Activated B cell treated with CpG ODN at 0.5 μM for 24 hours (primary cell): ENCODE measurements at regions not wholly inside any gene's neighbourhood (a gene's known extent, or its start where the extent isn't known, plus 50 kb on each side); places are given as distances from the start of the nearest gene placed in this dataset.

Experiments
- ATAC-seq: fragments of 200-7000 bp; cut with Tn5 transposase; one replicate; pipeline ENCODE4 v1.10.0; 2021; ENCODE audit warnings: low read depth, mild to moderate bottlenecking, moderate library complexity
- CTCF ChIA-PET: fragments of 350-600 bp; sonication (Branson Sonifier 250); formaldehyde crosslinking; loops from one replicate; lab custom pipeline; 2021; ENCODE audit warnings: antibody characterized with exemption; lab: Charles Lee
- POLR2A ChIA-PET: fragments of 350-600 bp; sonication (Branson Sonifier 250); formaldehyde crosslinking; loops from one replicate; lab custom pipeline; 2021; ENCODE audit warnings: antibody characterized with exemption; lab: Charles Lee
- DNase-seq: peaks from one replicate; pipeline ENCODE4 v3.0.0; 2022
- H3K27ac Mint-ChIP-seq: one replicate; pipeline ENCODE4 v1.8.0; 2020; ENCODE audit warnings: mixed read lengths
- H3K27me3 Mint-ChIP-seq: one replicate; pipeline ENCODE4 v1.8.0; 2021; ENCODE audit warnings: mixed read lengths
- H3K36me3 Mint-ChIP-seq: one replicate; pipeline ENCODE4 v1.8.0; 2021; ENCODE audit warnings: low read depth, mixed read lengths
- H3K4me1 Mint-ChIP-seq: one replicate; pipeline ENCODE4 v1.8.0; 2021; ENCODE audit warnings: mixed read lengths
- H3K4me3 Mint-ChIP-seq: one replicate; pipeline ENCODE4 v1.8.0; 2020; ENCODE audit warnings: mild to moderate bottlenecking, mixed read lengths
- H3K9me3 Mint-ChIP-seq: one replicate; pipeline ENCODE4 v1.8.0; 2020; ENCODE audit warnings: mixed read lengths
- CTCF ChIP-seq: fragments of 200-600 bp; IDR thresholded peaks from one replicate; pipeline ENCODE4 v1.8.0; 2022; ENCODE audit warnings: antibody characterized with exemption, mild to moderate bottlenecking
- intact Hi-C: fragments of 100-400 bp; cut with micrococcal nuclease; formaldehyde crosslinking; loops from one replicate; pipeline ENCODE4 v1.15.1; 2024

- CTCF ChIA-PET = interaction anchor here (0.6 kb wide), 1 partner anchor 147 kb away, joined by 3 read pairs; no protein-coding TSS in a partner anchor
- Mint-ChIP-seq H3K4me3 (no peak overlapping the region), H3K4me1 (no peaks in the 10 kb centered on the region), H3K36me3 (no peaks in the 10 kb centered on the region), H3K27me3 (peaks cover 6% of the 10 kb centered on the region), H3K27ac (no peak overlapping the region), H3K9me3 (no peaks in the 10 kb centered on the region)
- no peak for DNase-seq
- POLR2A ChIA-PET = no interaction called here
- ATAC-seq = no peak
- intact Hi-C loops = no loop called here
- no peak for TF ChIP-seq CTCF
Measured at GRCh38 chr18:2400701-2401196, 170.6 kb downstream of the METTL4 start.

- Mint-ChIP-seq H3K9me3 (no peaks in the 10 kb centered on the region), H3K4me1 (no peaks in the 10 kb centered on the region), H3K4me3 (no peak overlapping the region), H3K27me3 (peaks cover 3% of the 10 kb centered on the region), H3K36me3 (no peaks in the 10 kb centered on the region), H3K27ac (no peak overlapping the region)
- ChIA-PET CTCF (no interaction called here), POLR2A (no interaction called here)
- TF ChIP-seq CTCF = no peak
- DNase-seq (no peak), ATAC-seq (no peak)
- intact Hi-C loops = no loop called here
Measured at GRCh38 chr18:2402084-2402483, 169.2 kb downstream of the METTL4 start.

GRCh38 chr18:2406544-2406943, 164.8 kb downstream of the METTL4 start:
- intact Hi-C loops = no loop called here
- H3K4me3 Mint-ChIP-seq = no peak overlapping the region
- no peaks in the 10 kb centered on the region for H3K36me3 Mint-ChIP-seq
- H3K4me1 Mint-ChIP-seq = no peaks in the 10 kb centered on the region
- ChIA-PET POLR2A (no interaction called here), CTCF (no interaction called here)
- no peak for TF ChIP-seq CTCF
- H3K27me3 Mint-ChIP-seq = no peaks in the 10 kb centered on the region
- no peaks in the 10 kb centered on the region for H3K9me3 Mint-ChIP-seq
- H3K27ac Mint-ChIP-seq = no peak overlapping the region
- DNase-seq (no peak), ATAC-seq (no peak)

GRCh38 chr18:2407961-2408360, 163.3 kb downstream of the METTL4 start:
- ATAC-seq (no peak), DNase-seq (no peak)
- no peaks in the 10 kb centered on the region for H3K9me3 Mint-ChIP-seq
- intact Hi-C loops = no loop called here
- ChIA-PET CTCF (no interaction called here), POLR2A (no interaction called here)
- no peaks in the 10 kb centered on the region for H3K27me3 Mint-ChIP-seq
- H3K4me1 Mint-ChIP-seq = no peaks in the 10 kb centered on the region
- TF ChIP-seq CTCF = no peak
- H3K4me3 Mint-ChIP-seq = no peak overlapping the region
- H3K36me3 Mint-ChIP-seq = no peaks in the 10 kb centered on the region
- no peak overlapping the region for H3K27ac Mint-ChIP-seq

- TF ChIP-seq CTCF = no peak
- no peak overlapping the region for H3K27ac Mint-ChIP-seq
- DNase-seq = no peak
- H3K36me3 Mint-ChIP-seq = no peaks in the 10 kb centered on the region
- no peaks in the 10 kb centered on the region for H3K4me1 Mint-ChIP-seq
- ChIA-PET POLR2A (no interaction called here), CTCF (no interaction called here)
- no peak for ATAC-seq
- intact Hi-C loops = no loop called here
- H3K9me3 Mint-ChIP-seq = no peaks in the 10 kb centered on the region
- no peak overlapping the region for H3K4me3 Mint-ChIP-seq
- no peaks in the 10 kb centered on the region for H3K27me3 Mint-ChIP-seq
Measured at GRCh38 chr18:2409906-2410305, 161.4 kb downstream of the METTL4 start.
